ENCODE measurements at regions not wholly inside any gene's neighbourhood (a gene's known extent, or its start where the extent isn't known, plus 50 kb on each side); places are given as distances from the start of the nearest gene placed in this dataset.
A peak's percentile ranks its signal among the peaks of the same experiment; 100 is the strongest.

DNA sequence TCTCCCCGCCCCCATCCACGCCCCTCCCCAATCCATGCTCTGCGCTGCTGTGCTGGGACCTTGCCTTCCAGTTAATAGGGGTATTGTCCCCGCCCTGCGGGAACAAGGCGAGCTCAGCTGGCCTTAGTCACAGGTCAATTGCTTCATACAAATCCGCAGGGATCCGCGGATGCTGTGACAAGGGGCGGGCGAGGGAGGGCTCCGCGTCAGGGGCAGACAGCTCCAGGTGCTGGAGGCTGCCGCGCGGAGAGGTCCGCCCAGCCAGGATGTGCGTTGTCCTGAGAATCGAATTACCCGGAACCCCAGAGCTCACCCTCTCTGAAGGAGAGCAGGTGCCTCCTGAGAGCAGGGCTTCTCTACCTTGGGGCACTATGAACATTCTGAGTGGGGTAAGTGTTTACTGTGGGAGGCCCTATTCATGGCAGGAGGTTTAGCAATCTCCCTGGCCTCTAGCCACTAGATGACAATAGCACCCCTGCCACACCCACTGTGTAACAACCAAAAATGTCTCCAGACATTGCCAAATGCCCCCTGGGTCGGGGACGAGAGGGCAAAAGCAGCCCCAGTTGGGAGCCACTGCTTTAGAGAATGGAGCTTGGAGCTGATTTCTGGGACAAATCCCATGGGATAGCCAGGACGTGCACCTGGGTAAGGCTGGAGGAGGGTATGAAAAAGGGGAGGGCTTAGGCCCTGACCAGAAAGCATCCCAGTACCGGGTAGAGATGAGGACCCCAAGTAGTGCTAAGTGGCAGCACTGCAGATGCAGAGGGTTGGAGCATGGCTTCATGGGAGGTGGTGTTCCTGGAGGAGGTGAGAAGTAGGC is 138.2 kb downstream of the CYLD start (continued):
- TF ChIP-seq CBFB (CRISPR knock-in tag; IDR thresholded peaks at IDR 0.05; ENCODE audit: low read depth) (no peak), MXD4 (CRISPR knock-in tag; IDR thresholded peaks at IDR 0.05; ENCODE audit: borderline replicate concordance) (no peak), SOX15 (CRISPR knock-in tag; IDR thresholded peaks at IDR 0.05) (no peak), NFATC4 (CRISPR knock-in tag; IDR thresholded peaks at IDR 0.05) (no peak)
- TF ChIP-seq, protein P1, sequence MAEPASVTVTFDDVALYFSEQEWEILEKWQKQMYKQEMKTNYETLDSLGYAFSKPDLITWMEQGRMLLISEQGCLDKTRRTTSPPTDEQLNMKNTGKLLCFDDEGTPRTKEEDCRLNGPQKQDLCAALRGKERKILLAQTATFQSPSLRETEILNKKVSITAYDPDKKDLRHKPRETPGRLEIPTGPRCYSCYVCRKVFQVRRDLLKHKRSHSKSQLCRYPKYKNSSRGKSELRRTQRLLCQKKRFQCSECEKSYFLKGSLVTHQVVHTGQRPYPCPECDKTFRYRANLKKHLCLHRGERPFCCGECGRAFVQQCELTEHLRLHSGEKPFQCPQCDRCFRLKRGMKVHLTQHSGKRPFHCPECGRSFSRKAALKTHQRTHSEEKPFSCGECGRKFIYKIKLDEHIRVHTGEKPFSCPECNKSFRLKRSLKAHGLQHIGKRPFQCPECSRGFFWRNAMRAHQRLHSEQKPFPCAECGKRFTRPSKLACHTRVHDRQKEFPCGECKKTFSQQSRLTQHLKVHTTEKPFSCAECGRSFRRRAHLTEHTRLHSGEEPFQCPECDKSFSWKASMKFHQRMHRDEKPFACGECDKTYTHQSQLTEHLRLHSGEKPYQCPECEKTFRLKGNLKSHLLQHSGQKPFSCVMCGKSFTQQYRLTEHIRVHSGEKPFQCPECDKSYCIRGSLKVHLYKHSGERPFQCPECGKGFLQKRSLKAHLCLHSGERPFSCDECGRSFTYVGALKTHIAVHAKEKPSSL (CRISPR knock-in tag; conservative IDR thresholded peaks at IDR 0.05): no peak
- TF ChIP-seq, protein P2, sequence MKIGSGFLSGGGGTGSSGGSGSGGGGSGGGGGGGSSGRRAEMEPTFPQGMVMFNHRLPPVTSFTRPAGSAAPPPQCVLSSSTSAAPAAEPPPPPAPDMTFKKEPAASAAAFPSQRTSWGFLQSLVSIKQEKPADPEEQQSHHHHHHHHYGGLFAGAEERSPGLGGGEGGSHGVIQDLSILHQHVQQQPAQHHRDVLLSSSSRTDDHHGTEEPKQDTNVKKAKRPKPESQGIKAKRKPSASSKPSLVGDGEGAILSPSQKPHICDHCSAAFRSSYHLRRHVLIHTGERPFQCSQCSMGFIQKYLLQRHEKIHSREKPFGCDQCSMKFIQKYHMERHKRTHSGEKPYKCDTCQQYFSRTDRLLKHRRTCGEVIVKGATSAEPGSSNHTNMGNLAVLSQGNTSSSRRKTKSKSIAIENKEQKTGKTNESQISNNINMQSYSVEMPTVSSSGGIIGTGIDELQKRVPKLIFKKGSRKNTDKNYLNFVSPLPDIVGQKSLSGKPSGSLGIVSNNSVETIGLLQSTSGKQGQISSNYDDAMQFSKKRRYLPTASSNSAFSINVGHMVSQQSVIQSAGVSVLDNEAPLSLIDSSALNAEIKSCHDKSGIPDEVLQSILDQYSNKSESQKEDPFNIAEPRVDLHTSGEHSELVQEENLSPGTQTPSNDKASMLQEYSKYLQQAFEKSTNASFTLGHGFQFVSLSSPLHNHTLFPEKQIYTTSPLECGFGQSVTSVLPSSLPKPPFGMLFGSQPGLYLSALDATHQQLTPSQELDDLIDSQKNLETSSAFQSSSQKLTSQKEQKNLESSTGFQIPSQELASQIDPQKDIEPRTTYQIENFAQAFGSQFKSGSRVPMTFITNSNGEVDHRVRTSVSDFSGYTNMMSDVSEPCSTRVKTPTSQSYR (CRISPR knock-in tag; IDR thresholded peaks at IDR 0.05): no peak
- TF ChIP-seq, protein P3, sequence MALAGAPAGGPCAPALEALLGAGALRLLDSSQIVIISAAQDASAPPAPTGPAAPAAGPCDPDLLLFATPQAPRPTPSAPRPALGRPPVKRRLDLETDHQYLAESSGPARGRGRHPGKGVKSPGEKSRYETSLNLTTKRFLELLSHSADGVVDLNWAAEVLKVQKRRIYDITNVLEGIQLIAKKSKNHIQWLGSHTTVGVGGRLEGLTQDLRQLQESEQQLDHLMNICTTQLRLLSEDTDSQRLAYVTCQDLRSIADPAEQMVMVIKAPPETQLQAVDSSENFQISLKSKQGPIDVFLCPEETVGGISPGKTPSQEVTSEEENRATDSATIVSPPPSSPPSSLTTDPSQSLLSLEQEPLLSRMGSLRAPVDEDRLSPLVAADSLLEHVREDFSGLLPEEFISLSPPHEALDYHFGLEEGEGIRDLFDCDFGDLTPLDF (CRISPR knock-in tag; IDR thresholded peaks at IDR 0.05): no peak
- TF ChIP-seq, protein P4, sequence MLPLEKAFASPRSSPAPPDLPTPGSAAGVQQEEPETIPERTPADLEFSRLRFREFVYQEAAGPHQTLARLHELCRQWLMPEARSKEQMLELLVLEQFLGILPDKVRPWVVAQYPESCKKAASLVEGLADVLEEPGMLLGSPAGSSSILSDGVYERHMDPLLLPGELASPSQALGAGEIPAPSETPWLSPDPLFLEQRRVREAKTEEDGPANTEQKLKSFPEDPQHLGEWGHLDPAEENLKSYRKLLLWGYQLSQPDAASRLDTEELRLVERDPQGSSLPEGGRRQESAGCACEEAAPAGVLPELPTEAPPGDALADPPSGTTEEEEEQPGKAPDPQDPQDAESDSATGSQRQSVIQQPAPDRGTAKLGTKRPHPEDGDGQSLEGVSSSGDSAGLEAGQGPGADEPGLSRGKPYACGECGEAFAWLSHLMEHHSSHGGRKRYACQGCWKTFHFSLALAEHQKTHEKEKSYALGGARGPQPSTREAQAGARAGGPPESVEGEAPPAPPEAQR (CRISPR knock-in tag; IDR thresholded peaks at IDR 0.05): no peak

DNA sequence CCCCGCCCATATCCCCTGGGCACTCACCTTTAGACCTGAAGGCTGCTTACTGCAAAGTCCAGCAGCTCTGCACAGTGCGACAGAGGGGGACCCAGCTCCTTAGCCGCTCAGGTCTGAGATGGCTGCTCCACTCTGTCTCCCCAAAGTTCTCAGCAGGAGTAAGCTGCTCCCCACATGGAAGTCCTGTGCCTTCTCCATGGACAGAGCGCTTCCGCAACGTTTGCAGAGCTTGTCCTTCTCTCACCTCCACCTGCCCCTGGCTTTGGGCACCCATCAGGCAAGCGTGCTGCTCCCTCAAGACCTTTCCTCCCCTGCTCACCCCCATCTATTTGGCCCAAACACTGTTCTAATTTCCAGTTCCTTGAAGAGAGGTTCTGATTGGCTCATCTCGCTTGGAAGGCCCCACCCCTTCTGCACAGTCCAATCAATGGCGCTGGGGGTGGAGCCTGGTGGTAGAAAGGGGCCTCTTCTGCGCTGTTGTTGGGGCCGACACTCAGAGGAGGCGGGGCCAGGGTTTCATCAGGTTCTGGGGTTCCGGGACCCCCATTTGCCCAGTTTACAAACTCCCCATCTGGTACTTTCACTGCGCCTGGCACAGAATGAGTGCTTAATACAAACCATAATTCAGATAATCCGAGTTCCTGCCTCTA is 137.2 kb downstream of the CYLD start:
- H3K27ac Mint-ChIP-seq: no peak overlapping the region
- H3K36me3 Mint-ChIP-seq: no peaks in the 10 kb centered on the region
- H3K4me3 Mint-ChIP-seq: peak overlapping the region; percentile 66
- peak; percentile 55 for ATAC-seq
- peaks cover 4% of the 10 kb centered on the region; the same call in 1 of the 2 replicates for H3K27me3 Mint-ChIP-seq (ENCODE audit: low read depth)
- peaks cover 15% of the 10 kb centered on the region for H3K4me1 Mint-ChIP-seq
- POLR2A ChIA-PET: no interaction called here
- CTCF ChIA-PET: interaction anchor here (0.6 to 1.6 kb wide), 7 partner anchors 15 to 254 kb away, joined by 3 to 23 read pairs (median 3); no protein-coding TSS in a partner anchor
- peak; percentile 35 for DNase-seq (ENCODE audit: low spot score)
- no peaks in the 10 kb centered on the region; the same call in 1 of the 2 replicates for H3K9me3 Mint-ChIP-seq
- TF ChIP-seq, protein P5, sequence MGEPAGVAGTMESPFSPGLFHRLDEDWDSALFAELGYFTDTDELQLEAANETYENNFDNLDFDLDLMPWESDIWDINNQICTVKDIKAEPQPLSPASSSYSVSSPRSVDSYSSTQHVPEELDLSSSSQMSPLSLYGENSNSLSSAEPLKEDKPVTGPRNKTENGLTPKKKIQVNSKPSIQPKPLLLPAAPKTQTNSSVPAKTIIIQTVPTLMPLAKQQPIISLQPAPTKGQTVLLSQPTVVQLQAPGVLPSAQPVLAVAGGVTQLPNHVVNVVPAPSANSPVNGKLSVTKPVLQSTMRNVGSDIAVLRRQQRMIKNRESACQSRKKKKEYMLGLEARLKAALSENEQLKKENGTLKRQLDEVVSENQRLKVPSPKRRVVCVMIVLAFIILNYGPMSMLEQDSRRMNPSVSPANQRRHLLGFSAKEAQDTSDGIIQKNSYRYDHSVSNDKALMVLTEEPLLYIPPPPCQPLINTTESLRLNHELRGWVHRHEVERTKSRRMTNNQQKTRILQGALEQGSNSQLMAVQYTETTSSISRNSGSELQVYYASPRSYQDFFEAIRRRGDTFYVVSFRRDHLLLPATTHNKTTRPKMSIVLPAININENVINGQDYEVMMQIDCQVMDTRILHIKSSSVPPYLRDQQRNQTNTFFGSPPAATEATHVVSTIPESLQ (CRISPR knock-in tag; IDR thresholded peaks at IDR 0.05): no peak
- no peak for TF ChIP-seq ATF1 (CRISPR knock-in tag; IDR thresholded peaks at IDR 0.05)

DNA sequence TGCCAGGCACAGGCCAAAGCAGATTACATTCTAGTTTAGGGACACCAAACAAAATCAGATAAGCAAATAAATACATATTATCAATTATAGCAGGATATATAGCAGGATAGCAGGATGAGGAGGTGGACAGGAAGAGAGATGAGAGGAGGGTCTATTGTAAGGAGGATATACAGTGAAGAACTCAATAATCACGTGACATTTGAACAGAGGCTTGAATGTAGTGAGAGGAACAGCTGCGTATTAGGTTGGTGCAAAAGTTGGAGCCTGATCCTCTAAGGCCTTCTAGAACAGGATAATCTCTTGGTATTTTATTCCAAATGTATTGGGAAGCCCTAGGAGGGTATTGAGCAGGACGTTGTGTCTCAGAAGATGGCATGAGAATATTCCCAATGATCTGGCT is 136.7 kb downstream of the CYLD start:
- CTCF ChIA-PET: interaction anchor here (1.6 kb wide), 1 partner anchor 64 kb away, joined by 3 read pairs; no protein-coding TSS in a partner anchor
- H3K27me3 Mint-ChIP-seq (ENCODE audit: low read depth): peaks cover 4% of the 10 kb centered on the region; the same call in 1 of the 2 replicates
- no peak overlapping the region for H3K27ac Mint-ChIP-seq
- peaks cover 12% of the 10 kb centered on the region for H3K4me1 Mint-ChIP-seq
- no peak overlapping the region for H3K4me3 Mint-ChIP-seq
- no peaks in the 10 kb centered on the region for H3K36me3 Mint-ChIP-seq
- POLR2A ChIA-PET: no interaction called here
- no peak for ATAC-seq
- H3K9me3 Mint-ChIP-seq: no peaks in the 10 kb centered on the region; the same call in 1 of the 2 replicates
- DNase-seq (ENCODE audit: low spot score): no peak
- TF ChIP-seq, protein P6, sequence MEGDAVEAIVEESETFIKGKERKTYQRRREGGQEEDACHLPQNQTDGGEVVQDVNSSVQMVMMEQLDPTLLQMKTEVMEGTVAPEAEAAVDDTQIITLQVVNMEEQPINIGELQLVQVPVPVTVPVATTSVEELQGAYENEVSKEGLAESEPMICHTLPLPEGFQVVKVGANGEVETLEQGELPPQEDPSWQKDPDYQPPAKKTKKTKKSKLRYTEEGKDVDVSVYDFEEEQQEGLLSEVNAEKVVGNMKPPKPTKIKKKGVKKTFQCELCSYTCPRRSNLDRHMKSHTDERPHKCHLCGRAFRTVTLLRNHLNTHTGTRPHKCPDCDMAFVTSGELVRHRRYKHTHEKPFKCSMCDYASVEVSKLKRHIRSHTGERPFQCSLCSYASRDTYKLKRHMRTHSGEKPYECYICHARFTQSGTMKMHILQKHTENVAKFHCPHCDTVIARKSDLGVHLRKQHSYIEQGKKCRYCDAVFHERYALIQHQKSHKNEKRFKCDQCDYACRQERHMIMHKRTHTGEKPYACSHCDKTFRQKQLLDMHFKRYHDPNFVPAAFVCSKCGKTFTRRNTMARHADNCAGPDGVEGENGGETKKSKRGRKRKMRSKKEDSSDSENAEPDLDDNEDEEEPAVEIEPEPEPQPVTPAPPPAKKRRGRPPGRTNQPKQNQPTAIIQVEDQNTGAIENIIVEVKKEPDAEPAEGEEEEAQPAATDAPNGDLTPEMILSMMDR (IDR thresholded peaks at IDR 0.05): no peak
- TF ChIP-seq NR3C1 (CRISPR knock-in tag; conservative IDR thresholded peaks at IDR 0.05; ENCODE audit: low read depth): no peak
- TF ChIP-seq MYBL2 (CRISPR knock-in tag; IDR thresholded peaks at IDR 0.05): no peak
- TF ChIP-seq, protein P1 (CRISPR knock-in tag; conservative IDR thresholded peaks at IDR 0.05): no peak
- TF ChIP-seq SOX15 (CRISPR knock-in tag; IDR thresholded peaks at IDR 0.05): no peak
- TF ChIP-seq, protein P7, sequence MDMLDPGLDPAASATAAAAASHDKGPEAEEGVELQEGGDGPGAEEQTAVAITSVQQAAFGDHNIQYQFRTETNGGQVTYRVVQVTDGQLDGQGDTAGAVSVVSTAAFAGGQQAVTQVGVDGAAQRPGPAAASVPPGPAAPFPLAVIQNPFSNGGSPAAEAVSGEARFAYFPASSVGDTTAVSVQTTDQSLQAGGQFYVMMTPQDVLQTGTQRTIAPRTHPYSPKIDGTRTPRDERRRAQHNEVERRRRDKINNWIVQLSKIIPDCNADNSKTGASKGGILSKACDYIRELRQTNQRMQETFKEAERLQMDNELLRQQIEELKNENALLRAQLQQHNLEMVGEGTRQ (CRISPR knock-in tag; IDR thresholded peaks at IDR 0.05): no peak
- no peak for TF ChIP-seq ZNF219 (CRISPR knock-in tag; IDR thresholded peaks at IDR 0.05; ENCODE audit: borderline replicate concordance)

Data from WTC11 (cell line).